HepG2 (cell line): ENCODE measurements at regions not wholly inside any gene's neighbourhood (a gene's known extent, or its start where the extent isn't known, plus 50 kb on each side); places are given as distances from the start of the nearest gene placed in this dataset.

ENCODE experiments used
- ATAC-seq: fragments of 200-7000 bp; cut with Tn5 transposase; 3 replicates; pipeline ENCODE4 v1.9.1; 2020; ENCODE audit warnings: mild to moderate bottlenecking, moderate library complexity
- BruUV-seq: library from RNA; stranded (reverse); fragments of 400-500 nt; replicated peaks from 2 replicates; lab custom pipeline; 2021; lab: Mats Ljungman, UMichigan
- CTCF ChIA-PET: fragments of 300-600 bp; formaldehyde crosslinking; extraction: SDS; loops from one replicate; lab custom pipeline; 2021; ENCODE audit warnings: low total read pairs, inconsistent platforms, low intra/inter-chr PET ratio; lab: Yijun Ruan, JAX
- POLR2A ChIA-PET: fragments of 350-600 bp; sonication (Branson Sonifier 250); formaldehyde crosslinking; loops from one replicate; lab custom pipeline; 2020; ENCODE audit warnings: antibody characterized with exemption, inconsistent platforms; lab: Yijun Ruan, JAX
- DNase-seq: peaks from one replicate; pipeline ENCODE4 v3.0.0-alpha.2; 2015; ENCODE audit warnings: low spot score
- FAIRE-seq: peaks from 3 replicates; lab custom pipeline; 2011; peaks lifted over from hg19 to GRCh38; lab: Jason Lieb, UNC
- H2AFZ ChIP-seq: one replicate; pipeline ENCODE4 v1.6.1; 2011; ENCODE audit warnings: low read length, inconsistent platforms
- H3K27ac ChIP-seq: fragments of 300-600 bp; 3 replicates; pipeline ENCODE4 v1.8.0; 2011; ENCODE audit warnings: mixed run types, mild to moderate bottlenecking, mixed read lengths, low read length, inconsistent platforms; ENCODE audit not compliant: insufficient read depth; ENCODE audit errors: extremely low read length
- H3K27me3 ChIP-seq, 2 experiments: fragments of 200-600 bp in 1 of 2; 2 replicates in 1 of 2; 3 replicates in 1 of 2; pipeline versions ENCODE4 v1.6.0 to v1.8.0; 2011; ENCODE audit warnings: low read length in 2 of 2, mild to moderate bottlenecking in 2 of 2, moderate library complexity in 2 of 2, inconsistent platforms in 1 of 2; ENCODE audit not compliant: insufficient read depth in 2 of 2, control insufficient read depth in 1 of 2
- H3K36me3 ChIP-seq, 2 experiments: fragments of 200-600 bp in 1 of 2; replicated peaks in 1 of 2; 2 replicates in 1 of 2; 3 replicates in 1 of 2; pipeline versions ENCODE4 v1.5.1 to v1.8.0; 2011; ENCODE audit warnings: low read length in 2 of 2, inconsistent platforms in 1 of 2; ENCODE audit not compliant: insufficient read depth in 2 of 2, control insufficient read depth in 1 of 2
- H3K4me1 ChIP-seq: 2 replicates; pipeline ENCODE4 v1.5.1; 2012; ENCODE audit warnings: low read length, inconsistent platforms; ENCODE audit not compliant: insufficient read depth
- H3K4me2 ChIP-seq: 2 replicates; pipeline ENCODE4 v1.6.0; 2011; ENCODE audit warnings: low read depth, low read length, inconsistent platforms
- H3K4me3 ChIP-seq, 3 experiments: fragments of 200-600 bp in 1 of 3; sonication (generic), shearing (Covaris generic) in 1 of 3; replicated peaks in 1 of 3; 2 replicates each; pipeline ENCODE4 v1.5.1; 2011 to 2016; ENCODE audit warnings: low read length in 3 of 3, inconsistent platforms in 2 of 3, low read depth in 2 of 3, mild to moderate bottlenecking in 2 of 3, control low read depth in 1 of 3, mixed read lengths in 1 of 3; ENCODE audit not compliant: insufficient read depth in 1 of 3
- H3K79me2 ChIP-seq: one replicate; pipeline ENCODE4 v1.6.1; 2011; ENCODE audit warnings: low read length, inconsistent platforms; ENCODE audit not compliant: insufficient read depth
- H3K9ac ChIP-seq: 2 replicates; pipeline ENCODE4 v1.6.0; 2011; ENCODE audit warnings: mild to moderate bottlenecking, low read depth, low read length, inconsistent platforms; ENCODE audit not compliant: insufficient read depth
- H3K9me3 ChIP-seq: 2 replicates; pipeline ENCODE4 v1.5.1; 2012; ENCODE audit warnings: mild to moderate bottlenecking, low read length
- H4K20me1 ChIP-seq: 2 replicates; pipeline ENCODE4 v1.6.0; 2011; ENCODE audit warnings: inconsistent platforms, mild to moderate bottlenecking, low read length, moderate library complexity; ENCODE audit not compliant: insufficient read depth
- MTF1 ChIP-seq: sonication (generic); formaldehyde crosslinking; IDR thresholded peaks from 2 replicates; pipeline ENCODE4 v1.5.0; 2020; ENCODE audit warnings: missing genetic modification reagents
- TRIM22 ChIP-seq: fragments of 450-650 bp; IDR thresholded peaks from 2 replicates; pipeline ENCODE4 v1.6.1; 2017
- ZNF572 ChIP-seq: sonication (generic); formaldehyde crosslinking; IDR thresholded peaks from 2 replicates; pipeline ENCODE4 v1.5.1; 2020; ENCODE audit warnings: mild to moderate bottlenecking, missing genetic modification reagents
- ZNF740 ChIP-seq: sonication (generic); formaldehyde crosslinking; IDR thresholded peaks from 2 replicates; pipeline ENCODE4 v1.4.0; 2020; ENCODE audit warnings: missing genetic modification reagents
- ZNF850 ChIP-seq: sonication (generic); formaldehyde crosslinking; conservative IDR thresholded peaks from 2 replicates; pipeline ENCODE4 v1.9.0; 2021; ENCODE audit warnings: mild to moderate bottlenecking, missing genetic modification reagents
- WGBS: methylation state at CpG from one replicate; pipeline ENCODE4 v1.1.6; 2017; ENCODE audit warnings: low lambda C conversion rate; 5-methylcytosine and 5-hydroxymethylcytosine counted together
- in situ Hi-C: cut with HindIII; loops from 2 replicates; pipeline ENCODE4 v1.10.0; 2017; ENCODE audit warnings: low pct_unique_long_range_greater_than_20kb; ENCODE audit not compliant: extremely low pct_ligation_motif_present
- intact Hi-C: fragments of 100-400 bp; cut with micrococcal nuclease; formaldehyde crosslinking; loops from one replicate; pipeline ENCODE4 v1.10.0; 2022; ENCODE audit not compliant: unreplicated experiment
- TF ChIP-seq, protein P1 (sequence below): IDR thresholded peaks from 2 replicates; pipeline ENCODE4 v1.6.1; 2016

GRCh38 chr4:4730249-4730648 lies 129.2 kb upstream of the MSX1 start:
- CTCF ChIA-PET, result no interaction called here
- in situ Hi-C loops (no loop called here), intact Hi-C loops (no loop called here)

More at GRCh38 chr4:4730249-4730648, 129.2 kb upstream of the MSX1 start:
- no peak overlapping the region for H3K9ac ChIP-seq
- no peaks in the 10 kb centered on the region for H4K20me1 ChIP-seq
- no peaks in the 10 kb centered on the region for H3K79me2 ChIP-seq
- H3K4me2 ChIP-seq, result no peak overlapping the region
- H3K9me3 ChIP-seq, result peaks cover 20% of the 10 kb centered on the region
- no peak for DNase-seq
- H3K27me3 ChIP-seq, result no peaks in the 10 kb centered on the region
- H3K4me1 ChIP-seq, result 0 out of 2 replicates have a peak, but pooled peaks cover 6% of the 10 kb centered on the region
- no peaks in the 10 kb centered on the region for H3K36me3 ChIP-seq
- POLR2A ChIA-PET, result no interaction called here
- WGBS, result 85% methylated on average over 8 of the region's 11 CpGs
- no peak for TF ChIP-seq MTF1 (CRISPR knock-in tag)
- TF ChIP-seq TRIM22, result no peak
- no peak for TF ChIP-seq ZNF740 (CRISPR knock-in tag)
- no peak for TF ChIP-seq ZNF850 (CRISPR knock-in tag)
- no peak for TF ChIP-seq ZNF572 (CRISPR knock-in tag)
- TF ChIP-seq, protein P1, sequence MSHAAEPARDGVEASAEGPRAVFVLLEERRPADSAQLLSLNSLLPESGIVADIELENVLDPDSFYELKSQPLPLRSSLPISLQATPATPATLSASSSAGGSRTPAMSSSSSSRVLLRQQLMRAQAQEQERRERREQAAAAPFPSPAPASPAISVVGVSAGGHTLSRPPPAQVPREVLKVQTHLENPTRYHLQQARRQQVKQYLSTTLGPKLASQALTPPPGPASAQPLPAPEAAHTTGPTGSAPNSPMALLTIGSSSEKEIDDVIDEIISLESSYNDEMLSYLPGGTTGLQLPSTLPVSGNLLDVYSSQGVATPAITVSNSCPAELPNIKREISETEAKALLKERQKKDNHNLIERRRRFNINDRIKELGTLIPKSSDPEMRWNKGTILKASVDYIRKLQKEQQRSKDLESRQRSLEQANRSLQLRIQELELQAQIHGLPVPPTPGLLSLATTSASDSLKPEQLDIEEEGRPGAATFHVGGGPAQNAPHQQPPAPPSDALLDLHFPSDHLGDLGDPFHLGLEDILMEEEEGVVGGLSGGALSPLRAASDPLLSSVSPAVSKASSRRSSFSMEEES (CRISPR knock-in tag), result no peak
- TF ChIP-seq, all 625 proteins: peak for 0
- BruUV-seq, result no TSS peak
- no peak overlapping the region for H3K4me3 ChIP-seq
- H2AFZ ChIP-seq, result no peak overlapping the region
- H3K27ac ChIP-seq, result no peak overlapping the region
- ATAC-seq, result no peak
- FAIRE-seq, result no peak
